Natural killer cell (primary cell): ENCODE measurements at regions not wholly inside any gene's neighbourhood (a gene's known extent, or its start where the extent isn't known, plus 50 kb on each side); places are given as distances from the start of the nearest gene placed in this dataset.

Experiments used
- ATAC-seq, 3 donors: fragments of 150-1000 bp in 2 of 3; fragments of 200-7000 bp in 1 of 3; cut with Tn5 transposase; 1 replicate in 1 of 3; 2 replicates in 2 of 3; pipeline ENCODE4 v1.10.0; 2021; ENCODE audit warnings: mild to moderate bottlenecking in 2 of 3, moderate library complexity in 2 of 3
- DNase-seq, 2 donors: peaks; one replicate each; pipeline versions ENCODE4 v3.0.0 to v3.0.0-alpha.2; 2013 to 2021; ENCODE audit warnings: mixed read lengths in 1 of 2
- H3K27ac ChIP-seq: one replicate; pipeline ENCODE4 v1.5.1; 2013; ENCODE audit warnings: mild to moderate bottlenecking, low read length
- H3K27me3 ChIP-seq: one replicate; pipeline ENCODE4 v1.6.1; 2013; ENCODE audit warnings: low read length; ENCODE audit not compliant: control insufficient read depth, insufficient read depth
- H3K36me3 ChIP-seq: one replicate; pipeline ENCODE4 v1.6.1; 2013; ENCODE audit warnings: low read length; ENCODE audit not compliant: control insufficient read depth, insufficient read depth
- H3K4me1 ChIP-seq: one replicate; pipeline ENCODE4 v1.6.1; 2013; ENCODE audit warnings: low read length; ENCODE audit not compliant: control insufficient read depth, insufficient read depth
- H3K4me3 ChIP-seq: one replicate; pipeline ENCODE4 v1.5.1; 2013; ENCODE audit warnings: low read length
- H3K9me3 ChIP-seq: one replicate; pipeline ENCODE4 v1.6.1; 2013; ENCODE audit warnings: low read length; ENCODE audit not compliant: control insufficient read depth, insufficient read depth
- H3K27ac Mint-ChIP-seq, 2 donors: one replicate each; pipeline ENCODE4 v1.8.0; 2022; ENCODE audit warnings: mild to moderate bottlenecking in 2 of 2, mixed read lengths in 2 of 2, moderate library complexity in 1 of 2
- H3K27me3 Mint-ChIP-seq, 2 donors: one replicate each; pipeline ENCODE4 v1.8.0; 2022; ENCODE audit warnings: low read depth in 2 of 2, mixed read lengths in 2 of 2
- H3K36me3 Mint-ChIP-seq: one replicate; pipeline ENCODE4 v1.8.0; 2022; ENCODE audit warnings: mixed read lengths
- H3K4me1 Mint-ChIP-seq, 2 donors: one replicate each; pipeline ENCODE4 v1.8.0; 2022; ENCODE audit warnings: mixed read lengths in 2 of 2
- H3K4me3 Mint-ChIP-seq: one replicate; pipeline ENCODE4 v1.8.0; 2022; ENCODE audit warnings: mild to moderate bottlenecking, moderate library complexity, mixed read lengths
- H3K9me3 Mint-ChIP-seq, 2 donors: one replicate each; pipeline ENCODE4 v1.8.0; 2022; ENCODE audit warnings: mixed read lengths in 2 of 2
- CTCF ChIP-seq: fragments of 200-600 bp; IDR thresholded peaks from one replicate; pipeline ENCODE4 v1.8.0; 2022; ENCODE audit warnings: antibody characterized with exemption
- WGBS: methylation state at CpG from one replicate; pipeline ENCODE4 v1.1.7; 2013; ENCODE audit warnings: missing lambda C conversion rate; ENCODE audit not compliant: insufficient coverage; 5-methylcytosine and 5-hydroxymethylcytosine counted together
- intact Hi-C: fragments of 100-400 bp; cut with micrococcal nuclease; formaldehyde crosslinking; loops from one replicate; pipeline ENCODE4 v1.14.2; 2022

DNA sequence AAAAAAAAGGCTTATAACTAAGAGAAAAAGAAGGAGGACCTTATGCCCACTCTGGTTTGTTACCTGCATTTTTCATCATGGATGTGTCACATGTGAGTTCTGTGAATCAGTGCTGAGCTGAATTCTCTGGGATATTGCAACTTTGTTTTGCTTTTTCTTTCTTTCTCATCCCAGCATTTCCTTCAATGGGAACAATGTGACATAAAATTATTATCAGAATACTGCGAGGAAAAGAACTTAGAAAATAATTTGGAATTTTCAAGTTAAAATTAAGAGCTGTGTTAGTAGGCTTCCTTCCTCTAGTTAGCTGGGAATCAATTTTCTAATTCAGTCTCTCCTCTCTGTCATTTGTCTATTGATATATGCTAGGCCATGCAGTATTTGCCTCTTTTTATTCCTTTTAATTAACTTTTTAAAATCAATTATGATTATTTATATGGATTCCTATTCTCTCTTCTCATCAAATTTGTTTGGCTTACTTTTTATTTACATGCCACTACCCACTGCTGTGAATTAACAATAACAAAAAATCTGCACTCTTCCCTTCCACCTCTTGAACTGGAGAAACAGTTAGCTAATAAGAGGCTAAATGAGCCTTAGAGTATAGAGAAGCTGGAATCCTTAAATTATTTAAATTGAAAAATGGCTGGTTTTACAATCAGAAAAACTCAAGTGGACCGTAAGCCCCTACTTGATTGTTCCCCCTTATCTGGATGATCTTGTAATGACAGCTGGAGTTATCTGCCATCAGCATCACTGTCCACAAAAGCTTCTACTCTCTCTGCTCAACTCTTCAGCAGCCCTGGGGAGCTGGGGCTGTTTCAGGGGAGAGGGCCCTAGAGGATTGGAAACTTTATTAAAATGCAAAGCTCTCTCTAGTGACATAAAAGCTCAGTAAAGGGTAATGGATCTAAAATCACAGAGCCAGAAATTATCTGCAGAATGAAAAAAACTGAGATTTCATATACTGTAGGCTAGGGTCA, 95.3 kb upstream of the SOX2 start:
- Mint-ChIP-seq H3K27me3 (no peaks in the 10 kb centered on the region), H3K36me3 (no peaks in the 10 kb centered on the region), H3K9me3 (peaks cover 4 to 6% of the 10 kb centered on the region in 2 donors), H3K4me1 (no peaks in the 10 kb centered on the region), H3K27ac (no peak overlapping the region), H3K4me3 (no peak overlapping the region)
- H3K27ac ChIP-seq: no peak overlapping the region
- no peaks in the 10 kb centered on the region for H3K4me1 ChIP-seq
- no CpG with 5 or more reads among the region's 2 CpGs for WGBS
- no peaks in the 10 kb centered on the region for H3K9me3 ChIP-seq
- no peaks in the 10 kb centered on the region for H3K27me3 ChIP-seq
- H3K4me3 ChIP-seq: no peak overlapping the region
- no peak for TF ChIP-seq CTCF
- ATAC-seq (no peak), DNase-seq (no peak)
- intact Hi-C loops: no loop called here
- no peaks in the 10 kb centered on the region for H3K36me3 ChIP-seq

GRCh38 chr3:181615666-181616065, 96.1 kb upstream of the SOX2 start:
- Histone ChIP-seq H3K4me3 (no peak overlapping the region), H3K27ac (no peak overlapping the region), H3K4me1 (no peaks in the 10 kb centered on the region), H3K27me3 (no peaks in the 10 kb centered on the region), H3K9me3 (no peaks in the 10 kb centered on the region), H3K36me3 (no peaks in the 10 kb centered on the region)
- no peak for DNase-seq
- intact Hi-C loops: no loop called here
- peaks cover 4 to 6% of the 10 kb centered on the region in 2 donors for H3K9me3 Mint-ChIP-seq
- TF ChIP-seq CTCF: no peak
- ATAC-seq: no peak
- H3K27me3 Mint-ChIP-seq: no peaks in the 10 kb centered on the region
- H3K36me3 Mint-ChIP-seq: no peaks in the 10 kb centered on the region
- H3K4me1 Mint-ChIP-seq: no peaks in the 10 kb centered on the region
- no peak overlapping the region for H3K4me3 Mint-ChIP-seq
- no peak overlapping the region for H3K27ac Mint-ChIP-seq

DNA sequence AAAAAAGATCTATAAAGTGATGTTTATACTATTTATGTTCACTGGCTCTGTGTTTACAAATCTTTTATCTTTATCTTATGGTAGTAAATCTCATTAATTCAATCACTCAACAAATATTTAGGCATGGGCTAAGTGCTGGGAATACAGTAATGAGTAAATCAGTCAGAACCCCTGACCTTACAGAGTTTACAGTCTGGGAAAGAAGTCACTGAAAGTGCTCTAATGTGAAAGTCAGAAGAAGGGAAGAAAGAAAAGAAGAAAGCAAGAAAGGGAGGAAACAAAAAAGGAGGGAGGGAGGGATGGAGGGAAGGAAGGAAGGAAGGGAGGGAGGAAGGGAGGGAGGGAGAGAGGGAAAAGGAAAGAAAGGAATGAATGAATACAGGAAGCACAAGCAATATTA, 96.8 kb upstream of the SOX2 start:
- DNase-seq (no peak), ATAC-seq (no peak)
- peaks cover 2 to 3% of the 10 kb centered on the region in 2 donors for H3K9me3 Mint-ChIP-seq
- no peak overlapping the region for H3K27ac Mint-ChIP-seq
- H3K4me3 ChIP-seq: no peak overlapping the region
- H3K4me3 Mint-ChIP-seq: no peak overlapping the region
- H3K27ac ChIP-seq: no peak overlapping the region
- no peaks in the 10 kb centered on the region for H3K9me3 ChIP-seq
- H3K36me3 ChIP-seq: no peaks in the 10 kb centered on the region
- no peaks in the 10 kb centered on the region for H3K27me3 ChIP-seq
- H3K27me3 Mint-ChIP-seq: no peaks in the 10 kb centered on the region
- intact Hi-C loops: no loop called here
- H3K4me1 ChIP-seq: no peaks in the 10 kb centered on the region
- H3K36me3 Mint-ChIP-seq: no peaks in the 10 kb centered on the region
- no peak for TF ChIP-seq CTCF
- no peaks in the 10 kb centered on the region for H3K4me1 Mint-ChIP-seq

- DNase-seq (no peak), ATAC-seq (no peak)
- no peaks in the 10 kb centered on the region for H3K36me3 Mint-ChIP-seq
- H3K27ac Mint-ChIP-seq: no peak overlapping the region
- no peaks in the 10 kb centered on the region for H3K27me3 Mint-ChIP-seq
- peaks cover 2 to 3% of the 10 kb centered on the region in 2 donors for H3K9me3 Mint-ChIP-seq
- Histone ChIP-seq H3K36me3 (no peaks in the 10 kb centered on the region), H3K4me1 (no peaks in the 10 kb centered on the region), H3K9me3 (no peaks in the 10 kb centered on the region), H3K27ac (no peak overlapping the region), H3K4me3 (no peak overlapping the region), H3K27me3 (no peaks in the 10 kb centered on the region)
- TF ChIP-seq CTCF: no peak
- H3K4me3 Mint-ChIP-seq: no peak overlapping the region
- H3K4me1 Mint-ChIP-seq: no peaks in the 10 kb centered on the region
- intact Hi-C loops: no loop called here
- WGBS: no CpG with 5 or more reads among the region's 1 CpG
Observed at GRCh38 chr3:181613813-181614212, 97.9 kb upstream of the SOX2 start.
